Suppressor macrophage treated with lipopolysaccharide for 4 hours (primary cell): ENCODE measurements at regions not wholly inside any gene's neighbourhood (a gene's known extent, or its start where the extent isn't known, plus 50 kb on each side); places are given as distances from the start of the nearest gene placed in this dataset.

Source experiments
- DNase-seq: peaks from one replicate; pipeline ENCODE4 v3.0.0-alpha.2; 2020

GRCh38 chr19:34120141-34120540 lies 52.2 kb upstream of the LSM14A start:
- no peak for DNase-seq

DNA sequence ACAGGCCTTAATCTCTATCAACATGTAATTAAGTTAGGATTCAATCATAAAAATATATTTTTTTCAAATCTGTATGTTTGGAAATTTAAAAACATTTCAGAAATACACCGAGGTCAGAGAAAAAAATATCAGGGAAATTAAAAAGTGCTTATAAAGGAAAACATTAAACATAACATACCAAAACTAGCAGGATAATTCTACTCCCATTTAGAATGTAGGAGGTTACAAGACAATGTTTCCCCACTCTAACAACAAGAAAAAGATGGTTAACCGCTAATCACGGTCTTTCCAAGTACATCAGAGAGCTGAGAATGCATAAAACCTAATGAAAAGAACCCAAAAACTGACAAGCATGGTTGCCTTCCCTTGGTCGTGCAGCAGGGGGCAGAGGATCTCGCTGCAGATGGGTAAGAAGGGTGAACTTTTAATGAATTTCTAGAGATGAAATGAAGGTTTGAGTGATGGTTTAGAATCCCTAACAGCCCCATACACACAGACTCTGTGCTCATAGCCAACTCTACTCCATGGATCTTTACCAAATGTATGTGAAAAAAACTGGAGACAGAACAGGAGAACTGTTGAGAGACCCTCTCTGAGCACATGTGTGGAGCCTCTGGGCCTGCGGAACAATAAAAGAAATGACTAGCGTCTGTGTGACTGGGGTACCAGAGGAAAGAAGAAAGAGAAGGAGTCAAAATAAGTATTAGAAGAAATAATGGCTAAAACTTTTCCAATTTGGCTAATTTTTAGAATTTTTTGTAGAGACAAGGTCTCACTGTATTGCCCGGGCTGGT lies 51.3 kb upstream of the LSM14A start:
- DNase-seq = peak; percentile 45
